HepG2 (cell line): ENCODE measurements at regions not wholly inside any gene's neighbourhood (a gene's known extent, or its start where the extent isn't known, plus 50 kb on each side); places are given as distances from the start of the nearest gene placed in this dataset.

Experiments
- ATAC-seq: fragments of 200-7000 bp; cut with Tn5 transposase; 3 replicates; pipeline ENCODE4 v1.9.1; 2020; ENCODE audit warnings: mild to moderate bottlenecking, moderate library complexity
- BruUV-seq: library from RNA; stranded (reverse); fragments of 400-500 nt; replicated peaks from 2 replicates; lab custom pipeline; 2021; lab: Mats Ljungman, UMichigan
- CTCF ChIA-PET: fragments of 300-600 bp; formaldehyde crosslinking; extraction: SDS; loops from one replicate; lab custom pipeline; 2021; ENCODE audit warnings: low total read pairs, inconsistent platforms, low intra/inter-chr PET ratio; lab: Yijun Ruan, JAX
- POLR2A ChIA-PET: fragments of 350-600 bp; sonication (Branson Sonifier 250); formaldehyde crosslinking; loops from one replicate; lab custom pipeline; 2020; ENCODE audit warnings: antibody characterized with exemption, inconsistent platforms; lab: Yijun Ruan, JAX
- DNase-seq: peaks from one replicate; pipeline ENCODE4 v3.0.0-alpha.2; 2015; ENCODE audit warnings: low spot score
- FAIRE-seq: peaks from 3 replicates; lab custom pipeline; 2011; peaks lifted over from hg19 to GRCh38; lab: Jason Lieb, UNC
- H2AFZ ChIP-seq: one replicate; pipeline ENCODE4 v1.6.1; 2011; ENCODE audit warnings: low read length, inconsistent platforms
- H3K27ac ChIP-seq: fragments of 300-600 bp; 3 replicates; pipeline ENCODE4 v1.8.0; 2011; ENCODE audit warnings: mixed run types, mild to moderate bottlenecking, mixed read lengths, low read length, inconsistent platforms; ENCODE audit not compliant: insufficient read depth; ENCODE audit errors: extremely low read length
- H3K27me3 ChIP-seq, 2 experiments: fragments of 200-600 bp in 1 of 2; 2 replicates in 1 of 2; 3 replicates in 1 of 2; pipeline versions ENCODE4 v1.6.0 to v1.8.0; 2011; ENCODE audit warnings: low read length in 2 of 2, mild to moderate bottlenecking in 2 of 2, moderate library complexity in 2 of 2, inconsistent platforms in 1 of 2; ENCODE audit not compliant: insufficient read depth in 2 of 2, control insufficient read depth in 1 of 2
- H3K36me3 ChIP-seq, 2 experiments: fragments of 200-600 bp in 1 of 2; replicated peaks in 1 of 2; 2 replicates in 1 of 2; 3 replicates in 1 of 2; pipeline versions ENCODE4 v1.5.1 to v1.8.0; 2011; ENCODE audit warnings: low read length in 2 of 2, inconsistent platforms in 1 of 2; ENCODE audit not compliant: insufficient read depth in 2 of 2, control insufficient read depth in 1 of 2
- H3K4me1 ChIP-seq: 2 replicates; pipeline ENCODE4 v1.5.1; 2012; ENCODE audit warnings: low read length, inconsistent platforms; ENCODE audit not compliant: insufficient read depth
- H3K4me2 ChIP-seq: 2 replicates; pipeline ENCODE4 v1.6.0; 2011; ENCODE audit warnings: low read depth, low read length, inconsistent platforms
- H3K4me3 ChIP-seq, 3 experiments: fragments of 200-600 bp in 1 of 3; sonication (generic), shearing (Covaris generic) in 1 of 3; replicated peaks in 1 of 3; 2 replicates each; pipeline ENCODE4 v1.5.1; 2011 to 2016; ENCODE audit warnings: low read length in 3 of 3, inconsistent platforms in 2 of 3, low read depth in 2 of 3, mild to moderate bottlenecking in 2 of 3, control low read depth in 1 of 3, mixed read lengths in 1 of 3; ENCODE audit not compliant: insufficient read depth in 1 of 3
- H3K79me2 ChIP-seq: one replicate; pipeline ENCODE4 v1.6.1; 2011; ENCODE audit warnings: low read length, inconsistent platforms; ENCODE audit not compliant: insufficient read depth
- H3K9ac ChIP-seq: 2 replicates; pipeline ENCODE4 v1.6.0; 2011; ENCODE audit warnings: mild to moderate bottlenecking, low read depth, low read length, inconsistent platforms; ENCODE audit not compliant: insufficient read depth
- H3K9me3 ChIP-seq: 2 replicates; pipeline ENCODE4 v1.5.1; 2012; ENCODE audit warnings: mild to moderate bottlenecking, low read length
- H4K20me1 ChIP-seq: 2 replicates; pipeline ENCODE4 v1.6.0; 2011; ENCODE audit warnings: inconsistent platforms, mild to moderate bottlenecking, low read length, moderate library complexity; ENCODE audit not compliant: insufficient read depth
- HDAC1 ChIP-seq: sonication (generic); formaldehyde crosslinking; IDR thresholded peaks from 2 replicates; pipeline ENCODE4 v1.5.1; 2020; ENCODE audit warnings: mild to moderate bottlenecking, missing genetic modification reagents
- PCBP2 ChIP-seq: fragments of 200-400 bp; formaldehyde crosslinking; optimal IDR thresholded peaks from 2 replicates; pipeline ENCODE3; 2018; ENCODE audit warnings: low read length, low read depth; ENCODE audit not compliant: poor library complexity, severe bottlenecking
- POLR2AphosphoS5 ChIP-seq: IDR thresholded peaks from 2 replicates; pipeline ENCODE4 v1.6.1; 2012; ENCODE audit warnings: low read depth, low read length
- PRMT3 ChIP-seq: sonication (generic); formaldehyde crosslinking; IDR thresholded peaks from 2 replicates; pipeline ENCODE4 v1.8.1; 2022; ENCODE audit warnings: low read depth, mild to moderate bottlenecking, moderate library complexity, missing genetic modification reagents, borderline replicate concordance
- SOX6 ChIP-seq, 2 experiments: fragments of 450-650 bp in 1 of 2; sonication (generic) in 1 of 2; formaldehyde crosslinking in 1 of 2; IDR thresholded peaks; 2 replicates each; pipeline versions ENCODE4 v1.4.0 to v1.6.1; 2017 to 2020; ENCODE audit warnings: antibody characterized with exemption in 1 of 2, mild to moderate bottlenecking in 1 of 2, missing genetic modification reagents in 1 of 2
- ZNF138 ChIP-seq: sonication (generic); formaldehyde crosslinking; IDR thresholded peaks from 2 replicates; pipeline ENCODE4 v1.5.0; 2020; ENCODE audit warnings: mild to moderate bottlenecking, low read depth, missing genetic modification reagents
- ZNF143 ChIP-seq: sonication (generic); formaldehyde crosslinking; IDR thresholded peaks from 2 replicates; pipeline ENCODE4 v1.4.0; 2020; ENCODE audit warnings: missing genetic modification reagents
- ZNF260 ChIP-seq: sonication (generic); formaldehyde crosslinking; IDR thresholded peaks from 2 replicates; pipeline ENCODE4 v1.4.0; 2020; ENCODE audit warnings: missing genetic modification reagents, low read depth, mild to moderate bottlenecking, borderline replicate concordance
- ZNF34 ChIP-seq: sonication (generic); formaldehyde crosslinking; IDR thresholded peaks from 2 replicates; pipeline ENCODE4 v1.4.0; 2020; ENCODE audit warnings: mild to moderate bottlenecking, missing genetic modification reagents, borderline replicate concordance
- ZNF343 ChIP-seq: sonication (generic); formaldehyde crosslinking; IDR thresholded peaks from 2 replicates; pipeline ENCODE4 v1.4.0; 2020; ENCODE audit warnings: mild to moderate bottlenecking, missing genetic modification reagents
- ZNF550 ChIP-seq: sonication (generic); formaldehyde crosslinking; IDR thresholded peaks from 2 replicates; pipeline ENCODE4 v1.4.0; 2020; ENCODE audit warnings: mild to moderate bottlenecking, missing genetic modification reagents, borderline replicate concordance
- ZNF773 ChIP-seq: sonication (generic); formaldehyde crosslinking; IDR thresholded peaks from 2 replicates; pipeline ENCODE4 v1.4.0; 2020; ENCODE audit warnings: missing genetic modification reagents, borderline replicate concordance
- ZNF776 ChIP-seq: sonication (generic); formaldehyde crosslinking; IDR thresholded peaks from 2 replicates; pipeline ENCODE4 v1.4.0; 2020; ENCODE audit warnings: mild to moderate bottlenecking, missing genetic modification reagents
- ZSCAN12 ChIP-seq: sonication (generic); formaldehyde crosslinking; IDR thresholded peaks from 2 replicates; pipeline ENCODE4 v1.9.0; 2021; ENCODE audit warnings: mild to moderate bottlenecking, missing genetic modification reagents
- WGBS: methylation state at CpG from one replicate; pipeline ENCODE4 v1.1.6; 2017; ENCODE audit warnings: low lambda C conversion rate; 5-methylcytosine and 5-hydroxymethylcytosine counted together
- in situ Hi-C: cut with HindIII; loops from 2 replicates; pipeline ENCODE4 v1.10.0; 2017; ENCODE audit warnings: low pct_unique_long_range_greater_than_20kb; ENCODE audit not compliant: extremely low pct_ligation_motif_present
- intact Hi-C: fragments of 100-400 bp; cut with micrococcal nuclease; formaldehyde crosslinking; loops from one replicate; pipeline ENCODE4 v1.10.0; 2022; ENCODE audit not compliant: unreplicated experiment
- TF ChIP-seq, protein P1 (sequence below): sonication (generic); formaldehyde crosslinking; IDR thresholded peaks from 2 replicates; pipeline ENCODE4 v1.4.0; 2020; ENCODE audit warnings: missing genetic modification reagents
- TF ChIP-seq, protein P2 (sequence below): sonication (generic); formaldehyde crosslinking; IDR thresholded peaks from 2 replicates; pipeline ENCODE4 v1.5.0; 2020; ENCODE audit warnings: missing genetic modification reagents
- TF ChIP-seq, protein P3 (sequence below): sonication (generic); formaldehyde crosslinking; IDR thresholded peaks from 2 replicates; pipeline ENCODE4 v1.5.1; 2020; ENCODE audit warnings: mild to moderate bottlenecking, moderate library complexity, missing genetic modification reagents

DNA sequence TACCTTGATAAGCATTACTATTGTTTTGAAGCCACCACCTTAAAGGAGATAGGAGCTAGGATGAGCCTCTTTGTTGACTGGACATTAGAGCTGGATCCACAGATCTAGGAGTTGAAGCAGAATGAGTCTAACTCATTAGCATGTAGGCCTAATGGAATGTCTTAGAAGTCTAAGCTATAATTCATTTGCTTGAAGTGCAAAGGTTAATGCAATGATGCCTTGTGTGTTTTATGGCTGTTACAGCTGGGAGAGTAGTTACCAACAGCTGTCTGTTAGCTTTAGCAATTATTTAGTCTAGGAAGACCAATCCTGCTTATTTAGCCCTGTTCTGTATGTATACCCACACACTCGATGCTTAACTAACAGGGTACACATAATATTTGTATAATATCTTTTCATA is 419.3 kb downstream of the TUSC7 start:
- ChIA-PET POLR2A (no interaction called here), CTCF (no interaction called here)
- H3K4me2 ChIP-seq = no peak overlapping the region
- H3K27me3 ChIP-seq = no peaks in the 10 kb centered on the region
- intact Hi-C loops (no loop called here), in situ Hi-C loops (no loop called here)
- no peak overlapping the region for H3K27ac ChIP-seq
- H3K79me2 ChIP-seq = no peaks in the 10 kb centered on the region
- H2AFZ ChIP-seq = no peak overlapping the region
- no peak for ATAC-seq
- DNase-seq = no peak
- no peaks in the 10 kb centered on the region for H3K9me3 ChIP-seq
- WGBS = 5% methylated on average over 1 of the region's 1 CpG
- BruUV-seq = no TSS peak
- TF ChIP-seq ZNF550 (CRISPR knock-in tag) = no peak
- no peak for TF ChIP-seq ZNF343 (CRISPR knock-in tag)
- no peak for TF ChIP-seq ZNF776
- TF ChIP-seq ZNF143 (CRISPR knock-in tag) = no peak
- no peak for TF ChIP-seq ZNF138 (CRISPR knock-in tag)
- no peak for TF ChIP-seq HDAC1
- TF ChIP-seq PRMT3 = no peak
- TF ChIP-seq ZNF34 = no peak
- TF ChIP-seq, protein P1, sequence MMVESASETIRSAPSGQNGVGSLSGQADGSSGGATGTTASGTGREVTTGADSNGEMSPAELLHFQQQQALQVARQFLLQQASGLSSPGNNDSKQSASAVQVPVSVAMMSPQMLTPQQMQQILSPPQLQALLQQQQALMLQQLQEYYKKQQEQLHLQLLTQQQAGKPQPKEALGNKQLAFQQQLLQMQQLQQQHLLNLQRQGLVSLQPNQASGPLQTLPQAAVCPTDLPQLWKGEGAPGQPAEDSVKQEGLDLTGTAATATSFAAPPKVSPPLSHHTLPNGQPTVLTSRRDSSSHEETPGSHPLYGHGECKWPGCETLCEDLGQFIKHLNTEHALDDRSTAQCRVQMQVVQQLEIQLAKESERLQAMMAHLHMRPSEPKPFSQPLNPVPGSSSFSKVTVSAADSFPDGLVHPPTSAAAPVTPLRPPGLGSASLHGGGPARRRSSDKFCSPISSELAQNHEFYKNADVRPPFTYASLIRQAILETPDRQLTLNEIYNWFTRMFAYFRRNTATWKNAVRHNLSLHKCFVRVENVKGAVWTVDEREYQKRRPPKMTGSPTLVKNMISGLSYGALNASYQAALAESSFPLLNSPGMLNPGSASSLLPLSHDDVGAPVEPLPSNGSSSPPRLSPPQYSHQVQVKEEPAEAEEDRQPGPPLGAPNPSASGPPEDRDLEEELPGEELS = no peak
- no peak for TF ChIP-seq POLR2AphosphoS5
- no peak for TF ChIP-seq ZNF260 (CRISPR knock-in tag)
- TF ChIP-seq ZSCAN12 = no peak
- TF ChIP-seq, protein P2, sequence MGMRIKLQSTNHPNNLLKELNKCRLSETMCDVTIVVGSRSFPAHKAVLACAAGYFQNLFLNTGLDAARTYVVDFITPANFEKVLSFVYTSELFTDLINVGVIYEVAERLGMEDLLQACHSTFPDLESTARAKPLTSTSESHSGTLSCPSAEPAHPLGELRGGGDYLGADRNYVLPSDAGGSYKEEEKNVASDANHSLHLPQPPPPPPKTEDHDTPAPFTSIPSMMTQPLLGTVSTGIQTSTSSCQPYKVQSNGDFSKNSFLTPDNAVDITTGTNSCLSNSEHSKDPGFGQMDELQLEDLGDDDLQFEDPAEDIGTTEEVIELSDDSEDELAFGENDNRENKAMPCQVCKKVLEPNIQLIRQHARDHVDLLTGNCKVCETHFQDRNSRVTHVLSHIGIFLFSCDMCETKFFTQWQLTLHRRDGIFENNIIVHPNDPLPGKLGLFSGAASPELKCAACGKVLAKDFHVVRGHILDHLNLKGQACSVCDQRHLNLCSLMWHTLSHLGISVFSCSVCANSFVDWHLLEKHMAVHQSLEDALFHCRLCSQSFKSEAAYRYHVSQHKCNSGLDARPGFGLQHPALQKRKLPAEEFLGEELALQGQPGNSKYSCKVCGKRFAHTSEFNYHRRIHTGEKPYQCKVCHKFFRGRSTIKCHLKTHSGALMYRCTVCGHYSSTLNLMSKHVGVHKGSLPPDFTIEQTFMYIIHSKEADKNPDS (CRISPR knock-in tag) = no peak
- TF ChIP-seq, protein P3, sequence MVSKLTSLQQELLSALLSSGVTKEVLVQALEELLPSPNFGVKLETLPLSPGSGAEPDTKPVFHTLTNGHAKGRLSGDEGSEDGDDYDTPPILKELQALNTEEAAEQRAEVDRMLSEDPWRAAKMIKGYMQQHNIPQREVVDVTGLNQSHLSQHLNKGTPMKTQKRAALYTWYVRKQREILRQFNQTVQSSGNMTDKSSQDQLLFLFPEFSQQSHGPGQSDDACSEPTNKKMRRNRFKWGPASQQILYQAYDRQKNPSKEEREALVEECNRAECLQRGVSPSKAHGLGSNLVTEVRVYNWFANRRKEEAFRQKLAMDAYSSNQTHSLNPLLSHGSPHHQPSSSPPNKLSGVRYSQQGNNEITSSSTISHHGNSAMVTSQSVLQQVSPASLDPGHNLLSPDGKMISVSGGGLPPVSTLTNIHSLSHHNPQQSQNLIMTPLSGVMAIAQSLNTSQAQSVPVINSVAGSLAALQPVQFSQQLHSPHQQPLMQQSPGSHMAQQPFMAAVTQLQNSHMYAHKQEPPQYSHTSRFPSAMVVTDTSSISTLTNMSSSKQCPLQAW (CRISPR knock-in tag) = no peak
- no peak for TF ChIP-seq ZNF773
- TF ChIP-seq PCBP2 = no peak
- no peak for TF ChIP-seq SOX6 (IDR thresholded peaks at IDR 0.05)
- no peak for TF ChIP-seq SOX6 (CRISPR knock-in tag; IDR thresholded peaks at IDR 0.05)
- H3K9ac ChIP-seq = no peak overlapping the region
- H3K4me1 ChIP-seq = no peaks in the 10 kb centered on the region
- no peaks in the 10 kb centered on the region for H3K36me3 ChIP-seq
- H4K20me1 ChIP-seq = no peaks in the 10 kb centered on the region
- FAIRE-seq = no peak
- H3K4me3 ChIP-seq = no peak overlapping the region
